Caco-2 (cell line): ENCODE measurements at regions not wholly inside any gene's neighbourhood (a gene's known extent, or its start where the extent isn't known, plus 50 kb on each side); places are given as distances from the start of the nearest gene placed in this dataset.

Experiments
- BruUV-seq: library from RNA; stranded (reverse); fragments of 400-500 nt; replicated peaks from 2 replicates; lab custom pipeline; 2021; lab: Mats Ljungman, UMichigan
- CTCF ChIA-PET: fragments of 300-600 bp; sonication (Branson Sonifier 250); formaldehyde crosslinking; loops from one replicate; lab custom pipeline; 2022; ENCODE audit warnings: antibody characterized with exemption; lab: Charles Lee
- POLR2A ChIA-PET: fragments of 300-600 bp; sonication (Branson Sonifier 250); formaldehyde crosslinking; loops from one replicate; lab custom pipeline; 2022; ENCODE audit warnings: antibody characterized with exemption; lab: Charles Lee
- DNase-seq, 2 experiments: peaks; one replicate each; pipeline versions ENCODE4 v3.0.0 to v3.0.0-alpha.2; 2020 to 2022
- H3K27me3 ChIP-seq: replicated peaks from 2 replicates; pipeline ENCODE4 v1.6.0; 2011; ENCODE audit warnings: low read length; ENCODE audit not compliant: control insufficient read depth, insufficient read depth
- H3K36me3 ChIP-seq: 2 replicates; pipeline ENCODE4 v1.5.1; 2011; ENCODE audit warnings: low read length; ENCODE audit not compliant: control insufficient read depth, insufficient read depth
- H3K4me1 ChIP-seq: fragments of 250-450 bp; sonication (Bioruptor Pico); 2 replicates; pipeline ENCODE4 v1.5.1; 2020; ENCODE audit warnings: mild to moderate bottlenecking
- H3K4me3 ChIP-seq: 2 replicates; pipeline ENCODE4 v1.5.1; 2011; ENCODE audit warnings: low read depth, mild to moderate bottlenecking, control low read depth, low read length
- H3K9me3 ChIP-seq: fragments of 250-450 bp; sonication (Bioruptor Pico); 2 replicates; pipeline ENCODE4 v1.5.1; 2020; ENCODE audit warnings: mild to moderate bottlenecking, moderate library complexity
- H3K27ac Mint-ChIP-seq: one replicate; pipeline ENCODE4 v1.8.0; 2022; ENCODE audit warnings: mixed read lengths; ENCODE audit not compliant: unreplicated experiment
- H3K27me3 Mint-ChIP-seq: one replicate; pipeline ENCODE4 v1.8.0; 2022; ENCODE audit warnings: mixed read lengths; ENCODE audit not compliant: insufficient read depth, unreplicated experiment
- H3K36me3 Mint-ChIP-seq: one replicate; pipeline ENCODE4 v1.8.0; 2022; ENCODE audit warnings: mild to moderate bottlenecking, mixed read lengths; ENCODE audit not compliant: insufficient read depth, unreplicated experiment
- H3K4me1 Mint-ChIP-seq: one replicate; pipeline ENCODE4 v1.8.0; 2022; ENCODE audit warnings: low read depth, mixed read lengths; ENCODE audit not compliant: unreplicated experiment
- H3K4me3 Mint-ChIP-seq: one replicate; pipeline ENCODE4 v1.8.0; 2022; ENCODE audit warnings: mild to moderate bottlenecking, moderate library complexity, mixed read lengths; ENCODE audit not compliant: unreplicated experiment
- H3K9me3 Mint-ChIP-seq: one replicate; pipeline ENCODE4 v1.8.0; 2022; ENCODE audit warnings: mixed read lengths; ENCODE audit not compliant: unreplicated experiment
- intact Hi-C: fragments of 100-400 bp; cut with micrococcal nuclease; formaldehyde crosslinking; loops from one replicate; pipeline ENCODE4 v1.10.0; 2022; ENCODE audit not compliant: unreplicated experiment
- TF ChIP-seq, protein P1 (sequence below), 2 experiments: fragments of 200-600 bp in 1 of 2; IDR thresholded peaks; 1 replicate in 1 of 2; 2 replicates in 1 of 2; pipeline versions ENCODE4 v1.5.1 to v1.8.0; 2011 to 2022; ENCODE audit warnings: antibody characterized with exemption in 1 of 2, control low read depth in 1 of 2, inconsistent platforms in 1 of 2, low read depth in 1 of 2, low read length in 1 of 2, mild to moderate bottlenecking in 1 of 2, moderate library complexity in 1 of 2; ENCODE audit not compliant: insufficient read depth in 1 of 2, severe bottlenecking in 1 of 2, unreplicated experiment in 1 of 2

GRCh38 chr7:67620216-67620933 lies 623.7 kb downstream of the TYW1 start:
- DNase-seq = no peak
- Mint-ChIP-seq H3K27me3 (peaks cover 33% of the 10 kb centered on the region), H3K27ac (no peak overlapping the region), H3K9me3 (peaks cover 4% of the 10 kb centered on the region), H3K4me1 (no peaks in the 10 kb centered on the region), H3K4me3 (no peak overlapping the region), H3K36me3 (no peaks in the 10 kb centered on the region)
- no peaks in the 10 kb centered on the region for H3K9me3 ChIP-seq
- TF ChIP-seq, protein P1, sequence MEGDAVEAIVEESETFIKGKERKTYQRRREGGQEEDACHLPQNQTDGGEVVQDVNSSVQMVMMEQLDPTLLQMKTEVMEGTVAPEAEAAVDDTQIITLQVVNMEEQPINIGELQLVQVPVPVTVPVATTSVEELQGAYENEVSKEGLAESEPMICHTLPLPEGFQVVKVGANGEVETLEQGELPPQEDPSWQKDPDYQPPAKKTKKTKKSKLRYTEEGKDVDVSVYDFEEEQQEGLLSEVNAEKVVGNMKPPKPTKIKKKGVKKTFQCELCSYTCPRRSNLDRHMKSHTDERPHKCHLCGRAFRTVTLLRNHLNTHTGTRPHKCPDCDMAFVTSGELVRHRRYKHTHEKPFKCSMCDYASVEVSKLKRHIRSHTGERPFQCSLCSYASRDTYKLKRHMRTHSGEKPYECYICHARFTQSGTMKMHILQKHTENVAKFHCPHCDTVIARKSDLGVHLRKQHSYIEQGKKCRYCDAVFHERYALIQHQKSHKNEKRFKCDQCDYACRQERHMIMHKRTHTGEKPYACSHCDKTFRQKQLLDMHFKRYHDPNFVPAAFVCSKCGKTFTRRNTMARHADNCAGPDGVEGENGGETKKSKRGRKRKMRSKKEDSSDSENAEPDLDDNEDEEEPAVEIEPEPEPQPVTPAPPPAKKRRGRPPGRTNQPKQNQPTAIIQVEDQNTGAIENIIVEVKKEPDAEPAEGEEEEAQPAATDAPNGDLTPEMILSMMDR (IDR thresholded peaks at IDR 0.05; ENCODE audit: insufficient read depth in 1 of 2, low read depth in 1 of 2, low read length in 1 of 2, severe bottlenecking in 1 of 2, unreplicated experiment in 1 of 2) = no peak
- H3K4me1 ChIP-seq = no peaks in the 10 kb centered on the region
- ChIA-PET POLR2A (no interaction called here), CTCF (no interaction called here)
- intact Hi-C loops = loop anchor here (10.0 kb wide), 1 partner anchor 246 kb away; no protein-coding TSS in a partner anchor
- no peaks in the 10 kb centered on the region for H3K36me3 ChIP-seq
- BruUV-seq = no TSS peak
- H3K27me3 ChIP-seq = no peaks in the 10 kb centered on the region
- H3K4me3 ChIP-seq = no peak overlapping the region

DNA sequence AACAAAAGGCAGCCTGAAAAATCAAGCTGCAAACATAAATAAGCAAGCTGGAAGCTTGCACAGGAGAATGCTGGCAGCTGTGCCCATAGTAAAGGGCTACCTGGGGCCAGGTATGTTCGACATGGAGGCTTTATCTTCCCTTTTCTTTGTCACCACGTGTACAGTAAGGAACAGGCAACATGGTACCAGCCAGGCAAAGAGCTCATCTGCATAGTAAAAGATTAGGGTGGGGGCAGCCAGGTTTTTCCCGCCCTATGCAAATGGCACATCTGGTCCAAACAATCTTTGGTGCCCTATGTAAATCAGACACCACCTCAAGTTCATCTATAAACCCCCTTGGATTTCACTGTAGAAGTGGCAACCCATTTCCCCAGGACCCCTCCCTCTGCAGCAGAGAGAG lies 625.1 kb downstream of the TYW1 start:
- Histone ChIP-seq H3K4me1 (no peaks in the 10 kb centered on the region), H3K9me3 (no peaks in the 10 kb centered on the region), H3K27me3 (no peaks in the 10 kb centered on the region), H3K36me3 (no peaks in the 10 kb centered on the region), H3K4me3 (no peak overlapping the region)
- H3K27ac Mint-ChIP-seq = no peak overlapping the region
- DNase-seq = no peak
- TF ChIP-seq, protein P1 (IDR thresholded peaks at IDR 0.05; ENCODE audit: insufficient read depth in 1 of 2, low read depth in 1 of 2, low read length in 1 of 2, severe bottlenecking in 1 of 2, unreplicated experiment in 1 of 2) = no peak
- H3K4me1 Mint-ChIP-seq = no peaks in the 10 kb centered on the region
- intact Hi-C loops = loop anchor here (10.0 kb wide), 1 partner anchor 247 kb away; no protein-coding TSS in a partner anchor
- no peaks in the 10 kb centered on the region for H3K36me3 Mint-ChIP-seq
- CTCF ChIA-PET = no interaction called here
- H3K27me3 Mint-ChIP-seq = peaks cover 37% of the 10 kb centered on the region
- BruUV-seq = no TSS peak
- POLR2A ChIA-PET = no interaction called here
- H3K4me3 Mint-ChIP-seq = no peak overlapping the region
- H3K9me3 Mint-ChIP-seq = peaks cover 8% of the 10 kb centered on the region

- H3K36me3 Mint-ChIP-seq = no peaks in the 10 kb centered on the region
- no peaks in the 10 kb centered on the region for H3K27me3 ChIP-seq
- intact Hi-C loops = loop anchor here (5.0 to 10.0 kb wide), 2 partner anchors 250 to 552 kb away; no protein-coding TSS in a partner anchor
- BruUV-seq = no TSS peak
- ChIA-PET POLR2A (no interaction called here), CTCF (interaction anchor here (0.6 to 1.4 kb wide), 5 partner anchors 119 to 420 kb away, joined by 3 to 7 read pairs (median 4); no protein-coding TSS in a partner anchor)
- no peaks in the 10 kb centered on the region for H3K4me1 ChIP-seq
- no peaks in the 10 kb centered on the region for H3K36me3 ChIP-seq
- peaks cover 40% of the 10 kb centered on the region for H3K27me3 Mint-ChIP-seq
- no peak overlapping the region for H3K27ac Mint-ChIP-seq
- TF ChIP-seq, protein P1 (IDR thresholded peaks at IDR 0.05; ENCODE audit: insufficient read depth in 1 of 2, low read depth in 1 of 2, low read length in 1 of 2, severe bottlenecking in 1 of 2, unreplicated experiment in 1 of 2) = peak; percentile 65 to 77
- no peaks in the 10 kb centered on the region for H3K4me1 Mint-ChIP-seq
- DNase-seq = peak; percentile 67 to 72
- H3K4me3 ChIP-seq = no peak overlapping the region
- no peaks in the 10 kb centered on the region for H3K9me3 ChIP-seq
- no peak overlapping the region for H3K4me3 Mint-ChIP-seq
- H3K9me3 Mint-ChIP-seq = peaks cover 16% of the 10 kb centered on the region
These were observed 628.7 kb downstream of the TYW1 start for GRCh38 chr7:67625257-67625737.
